IMR-90 (cell line): ENCODE measurements at regions not wholly inside any gene's neighbourhood (a gene's known extent, or its start where the extent isn't known, plus 50 kb on each side); places are given as distances from the start of the nearest gene placed in this dataset.
A peak's percentile ranks its signal among the peaks of the same experiment; 100 is the strongest.

Source experiments
- ATAC-seq: fragments of 200-7000 bp; cut with Tn5 transposase; 2 replicates; pipeline ENCODE4 v1.9.1; 2020; ENCODE audit warnings: low read depth, mild to moderate bottlenecking, moderate library complexity
- BruUV-seq: library from RNA; stranded (reverse); fragments of 400-500 nt; replicated peaks from 2 replicates; lab custom pipeline; 2021; lab: Mats Ljungman, UMichigan
- CTCF ChIA-PET: fragments of 300-600 bp; formaldehyde crosslinking; extraction: SDS; loops from one replicate; lab custom pipeline; 2021; ENCODE audit warnings: antibody characterized with exemption; lab: Yijun Ruan, JAX
- POLR2A ChIA-PET: fragments of 300-600 bp; sonication (Branson Sonifier 250); formaldehyde crosslinking; loops from one replicate; lab custom pipeline; 2022; ENCODE audit warnings: antibody characterized with exemption; ENCODE audit not compliant: unreplicated experiment; lab: Charles Lee
- DNase-seq: peaks from one replicate; pipeline ENCODE4 v3.0.0; 2013
- H2AFZ ChIP-seq: replicated peaks from 2 replicates; pipeline ENCODE3; 2013; ENCODE audit warnings: low read length, mild to moderate bottlenecking; ENCODE audit not compliant: poor library complexity
- H2AK5ac ChIP-seq: 2 replicates; pipeline ENCODE4 v1.6.1; 2013; ENCODE audit warnings: low read depth, low read length, inconsistent platforms
- H2AK9ac ChIP-seq: replicated peaks from 2 replicates; pipeline ENCODE3; 2013; ENCODE audit warnings: mild to moderate bottlenecking, low read depth, low read length, moderate library complexity; ENCODE audit not compliant: poor library complexity
- H2BK120ac ChIP-seq: 2 replicates; pipeline ENCODE4 v1.6.1; 2013; ENCODE audit warnings: low read depth, low read length, inconsistent platforms
- H2BK15ac ChIP-seq: 3 replicates; pipeline ENCODE4 v1.6.1; 2013; ENCODE audit warnings: low read depth, low read length, inconsistent platforms
- H2BK20ac ChIP-seq: 2 replicates; pipeline ENCODE4 v1.6.1; 2013; ENCODE audit warnings: low read depth, mild to moderate bottlenecking, inconsistent platforms, low read length, moderate library complexity
- H2BK5ac ChIP-seq: 2 replicates; pipeline ENCODE4 v1.6.1; 2013; ENCODE audit warnings: mild to moderate bottlenecking, low read depth, low read length, inconsistent platforms; ENCODE audit not compliant: poor library complexity, severe bottlenecking
- H3K14ac ChIP-seq: replicated peaks from 2 replicates; pipeline ENCODE4 v1.6.1; 2013; ENCODE audit warnings: low read depth, low read length, inconsistent platforms
- H3K18ac ChIP-seq: 2 replicates; pipeline ENCODE4 v1.6.1; 2013; ENCODE audit warnings: low read depth, low read length, control low read depth
- H3K23ac ChIP-seq: 2 replicates; pipeline ENCODE4 v1.6.1; 2013; ENCODE audit warnings: low read depth, low read length, inconsistent platforms
- H3K27ac ChIP-seq: 2 replicates; pipeline ENCODE4 v1.5.1; 2013; ENCODE audit warnings: mild to moderate bottlenecking, control low read depth, low read length; ENCODE audit not compliant: insufficient read depth
- H3K27me3 ChIP-seq: 2 replicates; pipeline ENCODE4 v1.6.1; 2013; ENCODE audit warnings: low read length; ENCODE audit not compliant: control insufficient read depth, insufficient read depth
- H3K36me3 ChIP-seq: 2 replicates; pipeline ENCODE4 v1.6.1; 2013; ENCODE audit warnings: low read length, mixed read lengths; ENCODE audit not compliant: control insufficient read depth, insufficient read depth
- H3K4ac ChIP-seq: 2 replicates; pipeline ENCODE4 v1.6.1; 2013; ENCODE audit warnings: low read depth, low read length, inconsistent platforms
- H3K4me1 ChIP-seq: 2 replicates; pipeline ENCODE4 v1.6.1; 2013; ENCODE audit warnings: low read length, mixed read lengths; ENCODE audit not compliant: control insufficient read depth, insufficient read depth
- H3K4me2 ChIP-seq: 2 replicates; pipeline ENCODE4 v1.6.1; 2013; ENCODE audit warnings: low read depth, mild to moderate bottlenecking, control low read depth, low read length, moderate library complexity
- H3K4me3 ChIP-seq: 2 replicates; pipeline ENCODE4 v1.5.1; 2013; ENCODE audit warnings: low read depth, mild to moderate bottlenecking, control low read depth, low read length, moderate library complexity; ENCODE audit not compliant: insufficient read depth
- H3K56ac ChIP-seq: 2 replicates; pipeline ENCODE4 v1.6.1; 2013; ENCODE audit warnings: low read length, inconsistent platforms; ENCODE audit not compliant: insufficient read depth; ENCODE audit errors: extremely low read depth
- H3K79me1 ChIP-seq, 2 experiments: 2 replicates each; pipeline ENCODE4 v1.6.1; 2013; ENCODE audit warnings: low read length in 2 of 2, inconsistent platforms in 1 of 2, low read depth in 1 of 2
- H3K9ac ChIP-seq: 2 replicates; pipeline ENCODE4 v1.6.1; 2013; ENCODE audit warnings: low read depth, low read length, control low read depth
- H3K9me1 ChIP-seq: 2 replicates; pipeline ENCODE4 v1.6.1; 2013; ENCODE audit warnings: low read length, inconsistent platforms; ENCODE audit not compliant: insufficient read depth
- H3K9me3 ChIP-seq: 2 replicates; pipeline ENCODE4 v1.6.1; 2013; ENCODE audit warnings: low read length; ENCODE audit not compliant: control insufficient read depth, insufficient read depth
- H4K20me1 ChIP-seq: 2 replicates; pipeline ENCODE4 v1.6.1; 2013; ENCODE audit warnings: low read length, inconsistent platforms; ENCODE audit not compliant: insufficient read depth
- H4K5ac ChIP-seq: 2 replicates; pipeline ENCODE4 v1.6.1; 2013; ENCODE audit warnings: mild to moderate bottlenecking, low read depth, low read length, control low read depth
- H4K8ac ChIP-seq, 2 experiments: 2 replicates each; pipeline ENCODE4 v1.6.1; 2013; ENCODE audit warnings: low read depth in 2 of 2, low read length in 2 of 2, control low read depth in 1 of 2, inconsistent platforms in 1 of 2
- H4K91ac ChIP-seq: 2 replicates; pipeline ENCODE4 v1.6.1; 2013; ENCODE audit warnings: low read depth, low read length, inconsistent platforms; ENCODE audit not compliant: insufficient read depth
- BHLHE40 ChIP-seq: fragments of 150-350 bp; IDR thresholded peaks from 2 replicates; pipeline ENCODE4 v1.6.1; 2016; ENCODE audit warnings: mild to moderate bottlenecking, low read depth, low read length
- FOS ChIP-seq: fragments of 150-350 bp; IDR thresholded peaks from 2 replicates; pipeline ENCODE4 v1.6.1; 2016; ENCODE audit warnings: low read depth, low read length
- MAFK ChIP-seq: IDR thresholded peaks from 2 replicates; pipeline ENCODE4 v1.6.1; 2012; ENCODE audit warnings: low read depth, low read length, improper control_type of control experiment
- NFE2L2 ChIP-seq: fragments of 150-350 bp; IDR thresholded peaks from 2 replicates; pipeline ENCODE4 v1.6.1; 2016; ENCODE audit warnings: low read depth, mild to moderate bottlenecking, low read length
- RAD21 ChIP-seq: IDR thresholded peaks from 2 replicates; pipeline ENCODE4 v1.6.1; 2012; ENCODE audit warnings: low read length, improper control_type of control experiment
- RCOR1 ChIP-seq: IDR thresholded peaks from 2 replicates; pipeline ENCODE4 v1.6.1; 2012; ENCODE audit warnings: mild to moderate bottlenecking, low read length, improper control_type of control experiment; ENCODE audit not compliant: insufficient replicate concordance
- WGBS, 2 experiments: methylation state at CpG; one replicate each; pipeline versions ENCODE4 v1.1.5 to v1.1.7; 2013; ENCODE audit warnings: missing lambda C conversion rate in 2 of 2; ENCODE audit not compliant: insufficient read length in 1 of 2; ENCODE audit errors: extremely low coverage in 2 of 2; 5-methylcytosine and 5-hydroxymethylcytosine counted together
- dilution Hi-C: fragments of 300-500 bp; cut with HindIII; formaldehyde crosslinking; loops from one replicate; pipeline ENCODE4 v1.14.3; 2018; ENCODE audit warnings: low sequenced_read_pairs; ENCODE audit not compliant: unreplicated experiment
- in situ Hi-C: fragments of 300-500 bp; cut with MboI; formaldehyde crosslinking; loops from 3 replicates; pipeline ENCODE4 v1.14.3; 2019; ENCODE audit warnings: low sequenced_read_pairs, inconsistent platforms, mixed read lengths
- intact Hi-C: fragments of 100-400 bp; cut with micrococcal nuclease; formaldehyde crosslinking; loops from 2 replicates; pipeline ENCODE4 v1.10.0; 2022

DNA sequence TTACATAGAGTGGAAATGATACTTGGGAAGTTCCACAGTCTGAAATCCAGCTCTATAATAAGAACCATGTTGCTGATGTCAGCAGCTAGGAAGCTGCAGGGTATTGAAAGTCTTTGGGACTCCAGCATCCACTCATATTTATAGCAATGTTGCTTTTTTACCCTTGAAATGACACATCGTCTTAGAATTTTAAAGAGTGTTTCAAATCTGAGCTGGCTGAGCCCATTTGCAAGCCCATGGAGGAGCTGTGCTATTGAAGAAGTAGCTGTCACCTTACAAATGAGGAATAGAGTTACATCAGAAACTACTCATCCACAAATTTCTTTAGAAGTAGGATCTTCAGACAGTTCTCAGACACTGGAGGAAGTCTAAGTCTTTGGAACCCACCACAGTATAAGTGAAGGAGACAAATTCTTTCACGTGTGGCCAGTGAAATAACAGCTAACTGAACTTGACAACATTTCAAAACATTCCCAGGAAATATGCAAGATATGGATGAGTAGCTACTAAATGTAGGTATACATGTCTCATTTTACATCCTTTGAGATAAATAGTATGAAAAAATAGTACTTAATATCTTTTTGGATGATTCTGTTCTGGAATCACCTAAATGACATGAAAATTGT lies 203.6 kb downstream of the ZNF365 start:
- peak; percentile 86 for DNase-seq
- CTCF ChIA-PET, result interaction anchor here (0.6 to 1.0 kb wide), 2 partner anchors 12 to 330 kb away, joined by 3 read pairs; no protein-coding TSS in a partner anchor
- H2AK9ac ChIP-seq, result no peak overlapping the region

More for the DNA sequence above, 203.6 kb downstream of the ZNF365 start:
- Histone ChIP-seq H3K18ac (peak overlapping the region; percentile 40; the same call in 1 of the 2 replicates), H3K56ac (no peak overlapping the region; the same call in 1 of the 2 replicates), H2AK5ac (no peak overlapping the region), H4K8ac (peak overlapping the region in 1 of 2 experiments; percentile 16; a peak in 2 of 4 replicates), H3K9ac (no peak overlapping the region), H2BK120ac (peak overlapping the region; percentile 48), H2BK20ac (peak overlapping the region; percentile 58), H2BK15ac (peak overlapping the region; percentile 26; the same call in 2 of the 3 replicates), H3K4me3 (no peak overlapping the region), H3K4ac (peak overlapping the region; percentile 3; the same call in 1 of the 2 replicates), H4K91ac (peak overlapping the region; percentile 26; the same call in 1 of the 2 replicates), H3K9me3 (no peaks in the 10 kb centered on the region), H3K9me1 (peaks cover 9% of the 10 kb centered on the region), H3K36me3 (no peaks in the 10 kb centered on the region), H3K79me1 (no peaks in the 10 kb centered on the region), H3K27ac (no peak overlapping the region), H4K5ac (no peak overlapping the region; the same call in 1 of the 2 replicates), H3K4me1 (peaks cover 19% of the 10 kb centered on the region; the same call in 1 of the 2 replicates), H3K4me2 (peak overlapping the region; percentile 38; the same call in 1 of the 2 replicates), H3K27me3 (no peaks in the 10 kb centered on the region), H3K14ac (peak overlapping the region; percentile 39; the same call in 1 of the 2 replicates), H4K20me1 (no peaks in the 10 kb centered on the region), H3K23ac (no peak overlapping the region; the same call in 1 of the 2 replicates), H2BK5ac (peak overlapping the region; percentile 72), H2AFZ (no peak overlapping the region)
- peak; percentile 83 for TF ChIP-seq BHLHE40
- no peak for TF ChIP-seq NFE2L2
- TF ChIP-seq RAD21, result no peak
- peak; percentile 88 for TF ChIP-seq MAFK
- TF ChIP-seq FOS, result peak; percentile 35; the same call in 1 of the 2 replicates
- TF ChIP-seq RCOR1, result no peak
- POLR2A ChIA-PET, result no interaction called here
- BruUV-seq, result no TSS peak
- no CpG with 5 or more reads among the region's 2 CpGs for WGBS, 2 experiments
- dilution Hi-C loops (no loop called here), intact Hi-C loops (no loop called here), in situ Hi-C loops (loop anchor here (25.0 kb wide), 1 partner anchor 540 kb away; no protein-coding TSS in a partner anchor)
- peak; percentile 77 for ATAC-seq
